ENCODE measurements at regions not wholly inside any gene's neighbourhood (a gene's known extent, or its start where the extent isn't known, plus 50 kb on each side); places are given as distances from the start of the nearest gene placed in this dataset.
"Not testable (repeated sequence)": the region's sequence is repeated elsewhere in the genome, so short reads cannot be mapped to it uniquely, and the experiment has no call there.

- no peak for DNase-seq
Observed at GRCh38 chr2:199131136-199131655, 326.5 kb downstream of the SATB2 start.

- no peak for DNase-seq
Observed at GRCh38 chr2:199130501-199130900, 327.2 kb downstream of the SATB2 start.

- no peak for DNase-seq
Observed at GRCh38 chr2:199128476-199129229, 329.1 kb downstream of the SATB2 start.

- no peak for DNase-seq
Observed at GRCh38 chr2:199119796-199120195, 337.9 kb downstream of the SATB2 start.

DNA sequence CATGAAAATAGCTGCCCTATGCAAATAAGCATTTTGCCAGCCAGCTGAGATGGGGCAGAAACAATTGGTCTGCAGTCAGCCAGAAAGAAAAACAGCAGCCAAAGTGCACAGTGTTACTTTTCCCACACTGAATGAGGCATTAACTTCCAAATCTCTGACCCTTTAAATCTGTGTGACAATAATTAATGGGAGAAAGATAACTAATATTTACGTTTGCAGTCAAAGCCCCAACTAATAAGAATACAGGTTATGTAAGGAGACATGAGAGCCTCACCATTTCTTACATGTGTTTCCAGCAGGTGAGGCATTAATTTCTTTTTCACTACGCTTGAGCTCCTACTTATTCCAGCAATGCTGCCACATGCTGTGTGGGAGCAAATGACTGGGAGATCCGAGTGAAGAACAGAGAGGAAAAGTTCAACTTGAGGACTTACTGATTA lies 339.0 kb downstream of the SATB2 start:
- no peak for DNase-seq

- DNase-seq, result no peak
Observed at GRCh38 chr2:199115169-199115568, 342.6 kb downstream of the SATB2 start.

DNA sequence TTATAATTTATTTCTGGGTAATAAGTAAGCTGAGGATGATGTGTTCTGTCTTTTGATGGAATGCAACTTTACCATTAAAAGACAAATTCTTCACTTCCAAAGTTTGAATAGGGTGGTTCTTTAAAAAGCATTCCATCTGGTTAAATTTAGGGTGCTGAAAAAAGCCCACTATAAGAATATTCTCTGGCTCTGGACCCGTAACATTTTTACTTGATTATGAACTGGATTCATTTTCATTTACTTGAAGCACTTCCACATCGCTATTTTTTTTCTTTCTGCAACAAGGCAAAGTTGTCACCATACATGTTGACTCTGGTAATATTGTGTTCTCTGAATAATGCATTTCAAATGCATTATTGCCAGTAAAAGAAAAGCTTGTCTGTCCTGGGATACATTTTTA lies 344.6 kb downstream of the SATB2 start:
- DNase-seq, result no peak

DNA sequence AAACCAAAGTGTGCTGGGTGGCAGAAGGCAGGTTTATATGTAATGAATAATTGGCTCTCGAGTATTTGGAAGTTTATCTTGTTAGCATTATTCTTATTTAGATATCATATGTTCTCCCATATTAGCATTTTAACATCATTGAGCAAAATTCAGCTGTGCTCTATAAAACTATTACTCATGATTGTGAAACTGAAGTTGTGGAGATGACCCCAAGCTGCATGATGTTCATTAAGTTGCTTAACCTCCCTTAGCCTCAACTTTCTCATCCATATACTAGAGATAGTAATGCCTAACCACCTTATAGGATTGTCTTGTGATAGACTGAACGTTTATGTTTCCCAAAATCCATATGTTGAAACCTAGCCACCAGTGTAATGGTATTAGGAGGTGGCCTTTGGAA lies 346.3 kb downstream of the SATB2 start:
- DNase-seq, result no peak

DNA sequence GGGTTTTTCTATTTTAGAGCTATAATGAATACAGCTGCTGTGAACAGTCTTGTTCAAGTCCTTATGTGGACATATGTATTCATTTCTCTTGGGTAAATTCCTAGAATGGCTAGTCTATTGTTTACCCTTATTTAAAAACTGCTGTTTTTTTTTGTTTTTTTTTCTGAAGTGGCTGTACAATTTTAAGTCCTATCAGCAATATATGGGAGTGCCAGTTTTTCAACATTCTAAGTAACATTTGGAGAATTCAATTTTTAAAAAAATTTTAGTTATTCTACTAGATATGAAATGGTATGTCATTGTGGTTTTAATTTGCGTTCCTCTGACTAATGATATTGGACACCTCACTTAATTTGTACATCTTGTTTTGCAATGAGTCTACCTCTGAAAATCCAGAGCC lies 349.7 kb downstream of the SATB2 start:
- DNase-seq, result no peak

DNA sequence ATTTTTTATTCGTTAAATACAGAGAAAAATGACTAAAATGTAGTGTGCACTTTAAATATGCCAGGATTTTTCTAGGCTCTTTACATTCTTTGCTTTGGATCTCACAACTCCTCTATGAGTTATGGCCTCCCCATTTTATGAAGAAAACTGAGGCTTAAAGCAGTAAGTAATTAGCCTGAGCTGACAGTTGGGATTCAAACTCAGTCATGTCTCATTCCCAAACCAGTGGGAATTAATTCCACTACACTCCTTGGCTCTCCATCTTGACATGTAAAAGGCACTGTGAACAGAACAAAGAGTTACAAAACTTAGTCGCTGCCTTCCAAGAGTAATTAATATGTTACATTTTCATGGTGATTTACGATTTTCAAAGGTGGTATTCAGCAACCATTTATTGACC lies 351.9 kb downstream of the SATB2 start:
- no peak for DNase-seq

GRCh38 chr2:199101487-199101886 lies 356.3 kb downstream of the SATB2 start:
- no peak for DNase-seq

GRCh38 chr2:199100326-199101110 lies 357.2 kb downstream of the SATB2 start:
- no peak for DNase-seq

DNA sequence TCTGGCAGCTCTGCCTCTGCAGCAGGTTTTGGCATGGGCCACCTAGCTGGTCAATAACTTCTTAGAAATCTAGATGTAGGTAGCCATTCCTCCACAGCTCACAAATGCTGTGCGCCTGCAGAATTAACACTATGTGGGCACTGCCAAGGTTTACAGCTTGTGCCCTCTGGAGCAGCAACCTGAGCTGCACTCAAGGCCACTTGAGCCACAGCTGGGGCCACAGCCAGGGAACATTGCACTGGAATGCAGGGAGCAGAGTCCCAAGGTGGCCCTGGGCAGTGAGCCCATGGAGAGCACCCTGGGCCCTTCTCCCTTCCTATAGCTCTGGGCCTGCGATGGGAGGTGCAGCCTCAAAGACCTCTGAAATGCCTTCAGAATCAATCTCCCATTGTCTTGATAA lies 365.3 kb downstream of the SATB2 start:
- no peak for DNase-seq

DNA sequence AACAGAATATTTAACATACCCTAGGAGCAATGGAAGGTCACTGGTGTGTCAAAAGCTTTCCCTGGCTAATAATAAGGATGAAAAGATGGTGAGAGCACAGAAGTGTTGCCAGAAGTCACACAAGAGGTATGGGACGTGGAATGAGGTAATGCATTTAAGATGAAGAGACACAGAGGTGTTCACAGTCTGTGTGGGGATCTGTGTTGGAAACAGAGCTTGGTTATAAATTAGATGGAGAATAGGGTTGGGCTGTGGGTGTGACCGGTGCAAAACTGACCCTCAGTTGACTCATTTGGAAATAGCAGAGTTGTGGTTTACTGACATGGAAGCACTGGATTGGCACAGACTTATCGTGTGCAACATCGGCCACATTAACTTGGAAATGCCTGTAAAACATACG lies 372.5 kb downstream of the SATB2 start:
- no peak for DNase-seq

- no peak for DNase-seq
Observed at GRCh38 chr2:199070322-199070949, 387.3 kb downstream of the SATB2 start.

DNA sequence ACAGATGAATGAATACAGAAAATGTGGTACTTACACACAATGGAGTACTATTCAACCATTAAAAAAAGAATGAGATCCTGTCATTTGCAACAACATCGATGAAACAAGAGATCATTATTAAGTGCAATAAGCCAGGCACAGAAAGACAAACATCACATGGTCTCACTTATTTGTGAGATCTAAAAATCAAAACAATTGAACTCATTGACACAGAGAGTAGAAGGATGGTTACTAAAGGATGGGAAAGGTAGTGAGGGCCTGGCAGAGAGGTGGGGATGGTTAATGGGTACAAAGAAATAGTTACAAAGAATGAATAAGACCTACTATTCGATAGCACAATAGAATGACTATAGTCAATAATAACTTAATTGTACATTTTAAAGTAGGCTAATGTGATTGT lies 393.5 kb downstream of the SATB2 start:
- DNase-seq, result no peak

GRCh38 chr2:199057936-199058335 lies 399.8 kb downstream of the SATB2 start:
- DNase-seq, result no peak

GRCh38 chr2:199055336-199055735 lies 402.4 kb downstream of the SATB2 start:
- no peak for DNase-seq

- DNase-seq, result no peak
Observed at GRCh38 chr2:199042660-199043379, 414.9 kb downstream of the SATB2 start.

DNA sequence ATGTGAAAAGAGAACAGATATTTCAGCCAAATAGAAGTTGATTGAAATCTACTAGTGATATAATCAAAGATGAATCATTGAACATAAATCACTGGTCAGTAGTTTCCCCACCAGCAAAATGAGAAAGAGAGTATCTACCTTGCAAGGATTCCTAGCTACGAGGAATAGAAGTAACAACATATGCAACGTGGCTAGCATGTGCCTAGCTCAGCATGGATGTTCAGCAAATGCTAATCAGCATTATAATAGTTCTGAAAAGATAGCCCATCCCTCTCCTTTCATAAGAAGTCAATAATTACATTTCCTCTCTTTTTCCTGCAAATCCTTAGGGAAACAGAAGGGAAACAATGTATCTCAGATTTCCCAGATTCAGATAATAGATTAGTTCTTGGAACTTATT lies 417.2 kb downstream of the SATB2 start:
- DNase-seq, result no peak

GRCh38 chr2:199033761-199034160 lies 424.0 kb downstream of the SATB2 start:
- DNase-seq, result not testable (repeated sequence)

DNA sequence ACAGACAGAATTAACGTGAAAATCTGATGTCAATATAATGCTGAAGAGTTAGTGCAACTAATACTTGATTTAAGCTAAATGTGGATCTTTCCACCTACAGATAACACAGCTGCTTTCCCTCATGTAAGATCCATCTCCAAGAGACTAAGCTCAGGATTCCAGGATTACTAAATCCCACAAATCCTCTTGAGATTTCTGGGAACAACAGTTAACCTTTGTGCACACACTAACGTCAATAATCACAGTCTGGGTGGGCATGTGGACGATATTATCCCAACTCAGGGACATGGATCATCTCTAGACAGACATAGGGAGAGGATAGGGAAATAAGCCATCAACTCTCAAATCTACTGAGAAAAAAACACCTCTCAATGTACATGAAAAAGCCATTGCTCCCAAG lies 432.6 kb downstream of the SATB2 start:
- DNase-seq, result no peak

DNA sequence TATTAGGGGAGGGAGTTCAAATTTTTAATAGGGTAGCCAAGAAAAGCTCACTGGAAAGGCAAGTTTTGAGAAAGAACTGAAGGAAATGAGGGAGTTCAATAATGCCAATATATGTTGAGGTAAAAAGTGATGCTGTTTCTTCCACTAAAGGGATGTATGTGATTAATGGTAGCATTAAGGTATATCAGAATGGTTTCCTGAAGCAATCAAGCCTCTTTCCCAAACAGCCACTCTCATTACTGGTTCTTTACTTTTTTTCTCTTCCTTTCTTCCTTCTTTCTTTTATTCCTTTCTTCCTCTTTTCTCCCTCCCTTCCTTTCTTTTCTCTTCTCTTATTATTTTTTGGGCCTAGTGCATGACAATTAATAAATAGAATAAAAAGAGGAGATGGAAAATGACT lies 433.5 kb downstream of the SATB2 start:
- DNase-seq, result no peak
